ENCODE measurements at regions not wholly inside any gene's neighbourhood (a gene's known extent, or its start where the extent isn't known, plus 50 kb on each side); places are given as distances from the start of the nearest gene placed in this dataset.

DNA sequence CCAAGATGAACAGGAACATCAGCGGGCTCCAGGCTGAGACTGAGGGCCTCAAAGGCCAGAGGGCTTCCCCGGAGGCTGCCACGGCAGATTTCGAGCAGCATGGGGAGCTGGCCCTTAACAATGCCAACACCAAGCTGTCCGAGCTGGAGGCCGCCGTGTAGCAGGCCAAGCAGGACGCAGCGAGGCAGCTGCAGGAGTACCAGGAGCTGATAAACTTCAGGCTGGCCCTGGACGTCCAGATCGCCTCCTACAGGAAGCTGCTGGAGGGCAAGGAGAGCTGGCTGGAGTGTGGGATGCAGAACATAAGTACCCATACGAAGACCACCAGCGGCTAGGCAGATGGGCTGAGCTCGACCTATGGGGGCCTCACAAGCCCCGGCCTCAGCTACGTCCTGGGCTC, 823.4 kb upstream of the NEGR1 start:
- Mint-ChIP-seq H3K27me3 (no peaks in the 10 kb centered on the region), H3K4me3 (no peak overlapping the region), H3K4me1 (ENCODE audit: low read depth) (no peaks in the 10 kb centered on the region), H3K36me3 (ENCODE audit: low read depth) (no peaks in the 10 kb centered on the region), H3K27ac (no peak overlapping the region), H3K9me3 (peaks cover 8% of the 10 kb centered on the region)
- no peak for TF ChIP-seq CTCF (IDR thresholded peaks at IDR 0.05)
- intact Hi-C loops (cut with micrococcal nuclease): no loop called here
- ATAC-seq (no peak), DNase-seq (no peak)
- ChIA-PET POLR2A (no interaction called here), CTCF (no interaction called here)

- TF ChIP-seq CTCF (IDR thresholded peaks at IDR 0.05): no peak
- no peak for DNase-seq
Observed at GRCh38 chr1:73104749-73105148, 822.4 kb upstream of the NEGR1 start.

GRCh38 chr1:73100216-73100615, 817.9 kb upstream of the NEGR1 start:
- intact Hi-C loops (cut with micrococcal nuclease): no loop called here
- Mint-ChIP-seq H3K9me3 (peaks cover 5% of the 10 kb centered on the region), H3K27ac (no peak overlapping the region), H3K4me1 (ENCODE audit: low read depth) (no peaks in the 10 kb centered on the region), H3K36me3 (ENCODE audit: low read depth) (no peaks in the 10 kb centered on the region), H3K27me3 (no peaks in the 10 kb centered on the region), H3K4me3 (no peak overlapping the region)
- DNase-seq (no peak), ATAC-seq (no peak)
- CTCF ChIA-PET: no interaction called here
- no peak for TF ChIP-seq CTCF (IDR thresholded peaks at IDR 0.05)
- POLR2A ChIA-PET: no interaction called here

More at GRCh38 chr1:73104749-73105148, 822.4 kb upstream of the NEGR1 start:
- intact Hi-C loops (cut with micrococcal nuclease): no loop called here
- ChIA-PET POLR2A (no interaction called here), CTCF (no interaction called here)
- Mint-ChIP-seq H3K27me3 (no peaks in the 10 kb centered on the region), H3K27ac (no peak overlapping the region), H3K36me3 (ENCODE audit: low read depth) (no peaks in the 10 kb centered on the region), H3K9me3 (peaks cover 8% of the 10 kb centered on the region), H3K4me1 (ENCODE audit: low read depth) (no peaks in the 10 kb centered on the region), H3K4me3 (no peak overlapping the region)
- no peak for ATAC-seq

DNA sequence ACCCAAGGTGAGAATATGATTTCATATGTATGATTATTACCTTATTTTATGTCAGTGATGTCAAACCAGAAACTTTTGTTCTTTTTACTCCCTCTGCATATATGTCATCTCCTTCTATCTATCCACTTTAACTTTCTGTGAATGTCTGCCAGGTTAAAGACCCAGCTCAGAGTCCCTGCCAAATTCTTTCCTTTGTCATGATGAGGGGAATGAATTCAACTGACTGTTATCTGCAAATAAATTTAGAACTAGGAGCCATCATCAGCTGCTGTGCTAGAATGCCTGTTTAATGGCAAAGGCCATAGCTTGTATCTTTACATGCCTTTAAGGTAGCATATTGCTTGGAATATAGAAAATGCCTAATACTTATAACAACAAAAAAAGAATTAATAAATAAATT, 815.6 kb upstream of the NEGR1 start:
- no peak for DNase-seq
- H3K9me3 Mint-ChIP-seq: peaks cover 2% of the 10 kb centered on the region
- ChIA-PET POLR2A (no interaction called here), CTCF (no interaction called here)
- H3K27me3 Mint-ChIP-seq: no peaks in the 10 kb centered on the region
- no peak overlapping the region for H3K27ac Mint-ChIP-seq
- TF ChIP-seq CTCF (IDR thresholded peaks at IDR 0.05): no peak
- H3K36me3 Mint-ChIP-seq (ENCODE audit: low read depth): no peaks in the 10 kb centered on the region
- intact Hi-C loops (cut with micrococcal nuclease): no loop called here
- no peaks in the 10 kb centered on the region for H3K4me1 Mint-ChIP-seq (ENCODE audit: low read depth)
- ATAC-seq: no peak
- H3K4me3 Mint-ChIP-seq: no peak overlapping the region

DNA sequence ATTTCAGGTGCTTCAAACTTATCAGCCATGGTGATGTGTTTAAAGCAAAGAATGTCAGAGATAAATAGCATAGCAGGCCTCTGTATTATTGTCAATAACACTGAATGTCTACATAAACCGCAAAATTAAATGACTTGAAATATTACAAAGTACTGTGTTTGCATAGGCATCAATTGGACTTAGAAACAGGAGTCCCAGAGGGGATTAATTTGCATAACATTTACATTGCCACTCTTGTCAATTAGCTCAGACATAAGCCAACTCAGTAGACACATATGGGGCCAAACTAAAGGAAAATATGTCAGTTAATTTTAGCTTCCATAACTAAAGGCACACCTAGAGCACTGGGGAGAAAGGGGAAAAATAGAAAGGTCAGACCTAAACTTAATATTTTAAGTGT, 814.5 kb upstream of the NEGR1 start:
- CTCF ChIA-PET: no interaction called here
- H3K4me3 Mint-ChIP-seq: no peak overlapping the region
- no peaks in the 10 kb centered on the region for H3K27me3 Mint-ChIP-seq
- H3K27ac Mint-ChIP-seq: no peak overlapping the region
- DNase-seq: no peak
- no peak for TF ChIP-seq CTCF (IDR thresholded peaks at IDR 0.05)
- POLR2A ChIA-PET: no interaction called here
- intact Hi-C loops (cut with micrococcal nuclease): no loop called here
- H3K9me3 Mint-ChIP-seq: peaks cover 6% of the 10 kb centered on the region
- no peaks in the 10 kb centered on the region for H3K4me1 Mint-ChIP-seq (ENCODE audit: low read depth)
- ATAC-seq: no peak
- H3K36me3 Mint-ChIP-seq (ENCODE audit: low read depth): no peaks in the 10 kb centered on the region

All from activated CD8-positive, alpha-beta T cell treated with anti-CD3 and anti-CD28 coated beads for 36 hours (primary cell).